Osteocyte (in vitro differentiated cells): ENCODE measurements at regions not wholly inside any gene's neighbourhood (a gene's known extent, or its start where the extent isn't known, plus 50 kb on each side); places are given as distances from the start of the nearest gene placed in this dataset.

Experiments used
- DNase-seq: peaks from one replicate; pipeline ENCODE4 v3.0.0; 2021; ENCODE audit warnings: mixed read lengths; ENCODE audit not compliant: unreplicated experiment; ENCODE audit errors: extremely low spot score
- H3K27ac Mint-ChIP-seq: one replicate; pipeline ENCODE4 v1.8.0; 2021; ENCODE audit warnings: mild to moderate bottlenecking, mixed read lengths; ENCODE audit not compliant: unreplicated experiment
- H3K27me3 Mint-ChIP-seq: one replicate; pipeline ENCODE4 v1.8.0; 2021; ENCODE audit warnings: mixed read lengths; ENCODE audit not compliant: unreplicated experiment
- H3K36me3 Mint-ChIP-seq: one replicate; pipeline ENCODE4 v1.8.0; 2021; ENCODE audit warnings: mixed read lengths; ENCODE audit not compliant: unreplicated experiment
- H3K4me1 Mint-ChIP-seq: one replicate; pipeline ENCODE4 v1.8.0; 2021; ENCODE audit warnings: mixed read lengths; ENCODE audit not compliant: unreplicated experiment
- H3K4me3 Mint-ChIP-seq: one replicate; pipeline ENCODE4 v1.8.0; 2021; ENCODE audit warnings: mild to moderate bottlenecking, moderate library complexity, mixed read lengths; ENCODE audit not compliant: unreplicated experiment
- H3K9me3 Mint-ChIP-seq: one replicate; pipeline ENCODE4 v1.8.0; 2021; ENCODE audit warnings: mixed read lengths; ENCODE audit not compliant: unreplicated experiment
- TF ChIP-seq, protein P1 (sequence below): fragments of 200-600 bp; sonication (generic); IDR thresholded peaks from 2 replicates; pipeline ENCODE4 v1.5.0; 2021; ENCODE audit warnings: antibody characterized with exemption, mild to moderate bottlenecking, moderate library complexity

DNA sequence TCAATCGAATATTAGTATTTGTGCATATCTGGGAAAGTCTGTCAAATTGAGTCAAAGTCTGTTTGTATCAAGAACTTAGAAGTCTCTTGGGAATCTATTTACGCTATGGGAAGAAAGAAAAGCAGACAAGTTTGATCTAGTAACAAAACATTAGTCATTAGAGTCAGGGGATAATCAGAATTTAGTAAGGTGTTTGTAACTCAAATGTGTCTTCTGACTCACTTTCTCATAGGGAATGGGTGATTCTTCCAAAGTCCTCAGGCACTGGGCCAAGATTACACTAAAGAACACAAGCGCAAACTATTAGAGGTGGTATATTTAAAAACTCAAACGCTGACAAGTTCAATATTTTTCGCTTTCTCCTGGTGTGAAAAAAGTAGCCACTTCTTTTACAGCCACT lies 926.5 kb downstream of the PDHA2 start:
- H3K9me3 Mint-ChIP-seq = peaks cover 12% of the 10 kb centered on the region

GRCh38 chr4:96767815-96768480 lies 928.1 kb downstream of the PDHA2 start:
- peaks cover 24% of the 10 kb centered on the region for H3K4me1 Mint-ChIP-seq
- H3K4me3 Mint-ChIP-seq = no peak overlapping the region
- TF ChIP-seq, protein P1, sequence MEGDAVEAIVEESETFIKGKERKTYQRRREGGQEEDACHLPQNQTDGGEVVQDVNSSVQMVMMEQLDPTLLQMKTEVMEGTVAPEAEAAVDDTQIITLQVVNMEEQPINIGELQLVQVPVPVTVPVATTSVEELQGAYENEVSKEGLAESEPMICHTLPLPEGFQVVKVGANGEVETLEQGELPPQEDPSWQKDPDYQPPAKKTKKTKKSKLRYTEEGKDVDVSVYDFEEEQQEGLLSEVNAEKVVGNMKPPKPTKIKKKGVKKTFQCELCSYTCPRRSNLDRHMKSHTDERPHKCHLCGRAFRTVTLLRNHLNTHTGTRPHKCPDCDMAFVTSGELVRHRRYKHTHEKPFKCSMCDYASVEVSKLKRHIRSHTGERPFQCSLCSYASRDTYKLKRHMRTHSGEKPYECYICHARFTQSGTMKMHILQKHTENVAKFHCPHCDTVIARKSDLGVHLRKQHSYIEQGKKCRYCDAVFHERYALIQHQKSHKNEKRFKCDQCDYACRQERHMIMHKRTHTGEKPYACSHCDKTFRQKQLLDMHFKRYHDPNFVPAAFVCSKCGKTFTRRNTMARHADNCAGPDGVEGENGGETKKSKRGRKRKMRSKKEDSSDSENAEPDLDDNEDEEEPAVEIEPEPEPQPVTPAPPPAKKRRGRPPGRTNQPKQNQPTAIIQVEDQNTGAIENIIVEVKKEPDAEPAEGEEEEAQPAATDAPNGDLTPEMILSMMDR = no peak
- no peaks in the 10 kb centered on the region for H3K36me3 Mint-ChIP-seq
- H3K27me3 Mint-ChIP-seq = no peaks in the 10 kb centered on the region
- peaks cover 6% of the 10 kb centered on the region for H3K9me3 Mint-ChIP-seq
- H3K27ac Mint-ChIP-seq = peak overlapping the region; percentile 90
- DNase-seq = no peak

More for the DNA sequence above, 926.5 kb downstream of the PDHA2 start:
- TF ChIP-seq, protein P1 = no peak
- Mint-ChIP-seq H3K27ac (no peak overlapping the region), H3K36me3 (no peaks in the 10 kb centered on the region), H3K4me1 (peaks cover 24% of the 10 kb centered on the region), H3K27me3 (peaks cover 3% of the 10 kb centered on the region), H3K4me3 (no peak overlapping the region)
- no peak for DNase-seq

GRCh38 chr4:96775501-96775900 lies 935.6 kb downstream of the PDHA2 start:
- no peaks in the 10 kb centered on the region for H3K9me3 Mint-ChIP-seq
- no peaks in the 10 kb centered on the region for H3K4me1 Mint-ChIP-seq
- no peaks in the 10 kb centered on the region for H3K27me3 Mint-ChIP-seq
- TF ChIP-seq, protein P1 = no peak
- no peak overlapping the region for H3K4me3 Mint-ChIP-seq
- no peak overlapping the region for H3K27ac Mint-ChIP-seq
- no peak for DNase-seq
- H3K36me3 Mint-ChIP-seq = no peaks in the 10 kb centered on the region

- no peaks in the 10 kb centered on the region for H3K36me3 Mint-ChIP-seq
- no peak for DNase-seq
- no peak overlapping the region for H3K4me3 Mint-ChIP-seq
- no peaks in the 10 kb centered on the region for H3K4me1 Mint-ChIP-seq
- no peaks in the 10 kb centered on the region for H3K9me3 Mint-ChIP-seq
- H3K27me3 Mint-ChIP-seq = no peaks in the 10 kb centered on the region
- TF ChIP-seq, protein P1 = no peak
- no peak overlapping the region for H3K27ac Mint-ChIP-seq
Observed at GRCh38 chr4:96776920-96777527, 937.1 kb downstream of the PDHA2 start.

GRCh38 chr4:96784336-96784735 lies 944.4 kb downstream of the PDHA2 start:
- no peak for DNase-seq
- no peaks in the 10 kb centered on the region for H3K9me3 Mint-ChIP-seq
- H3K4me3 Mint-ChIP-seq = no peak overlapping the region
- H3K27ac Mint-ChIP-seq = no peak overlapping the region
- TF ChIP-seq, protein P1 = no peak
- peaks cover 6% of the 10 kb centered on the region for H3K27me3 Mint-ChIP-seq
- H3K4me1 Mint-ChIP-seq = no peaks in the 10 kb centered on the region
- H3K36me3 Mint-ChIP-seq = no peaks in the 10 kb centered on the region
